ENCODE measurements at regions not wholly inside any gene's neighbourhood (a gene's known extent, or its start where the extent isn't known, plus 50 kb on each side); places are given as distances from the start of the nearest gene placed in this dataset.
A peak's percentile ranks its signal among the peaks of the same experiment; 100 is the strongest.

- H3K36me3 ChIP-seq (ENCODE audit: control insufficient read depth in 2 of 3, insufficient read depth in 3 of 3, low read length in 3 of 3) = no peaks in the 10 kb centered on the region
- no peak overlapping the region for H3K4me3 ChIP-seq (ENCODE audit: low read length in 3 of 3)
- H3K4me1 ChIP-seq (ENCODE audit: control insufficient read depth in 2 of 3, insufficient read depth in 2 of 3, low read depth in 1 of 3, low read length in 3 of 3) = peaks cover 0 to 7% (median 0%) of the 10 kb centered on the region in 3 donors
- H3K27ac ChIP-seq (ENCODE audit: low read depth in 2 of 2, low read length in 2 of 2) = no peak overlapping the region
- no peak overlapping the region for H3K9ac ChIP-seq (ENCODE audit: low read length in 3 of 3)
- no peaks in the 10 kb centered on the region for H3K9me3 ChIP-seq (ENCODE audit: control insufficient read depth in 2 of 3, insufficient read depth in 1 of 3, low read length in 3 of 3)
- FAIRE-seq (no peak), DNase-seq (no peak)
- no peak for TF ChIP-seq CTCF (IDR thresholded peaks at IDR 0.05; ENCODE audit: borderline replicate concordance, extremely low read depth, insufficient read depth)
- intact Hi-C loops (cut with DNase I) = no loop called here
- no peaks in the 10 kb centered on the region for H3K27me3 ChIP-seq (ENCODE audit: control insufficient read depth, insufficient read depth, low read length)
These were observed 157.4 kb upstream of the TMEM260 start for GRCh38 chr14:56422221-56422620.

GRCh38 chr14:56422703-56423213 is 156.8 kb upstream of the TMEM260 start:
- Histone ChIP-seq H3K4me3 (ENCODE audit: low read length in 3 of 3) (no peak overlapping the region), H3K36me3 (ENCODE audit: control insufficient read depth in 2 of 3, insufficient read depth in 3 of 3, low read length in 3 of 3) (no peaks in the 10 kb centered on the region), H3K9me3 (ENCODE audit: control insufficient read depth in 2 of 3, insufficient read depth in 1 of 3, low read length in 3 of 3) (no peaks in the 10 kb centered on the region), H3K27ac (ENCODE audit: low read depth in 2 of 2, low read length in 2 of 2) (no peak overlapping the region), H3K4me1 (ENCODE audit: control insufficient read depth in 2 of 3, insufficient read depth in 2 of 3, low read depth in 1 of 3, low read length in 3 of 3) (peaks cover 0 to 7% (median 0%) of the 10 kb centered on the region in 3 donors), H3K9ac (ENCODE audit: low read length in 3 of 3) (no peak overlapping the region), H3K27me3 (ENCODE audit: control insufficient read depth, insufficient read depth, low read length) (no peaks in the 10 kb centered on the region)
- peak in 4 of 5 donors; percentile 48 to 89 (median 70) for DNase-seq
- peak; percentile 57 for TF ChIP-seq CTCF (IDR thresholded peaks at IDR 0.05; ENCODE audit: borderline replicate concordance, extremely low read depth, insufficient read depth)
- intact Hi-C loops (cut with DNase I) = no loop called here
- peak; percentile 3 for FAIRE-seq

GRCh38 chr14:56423544-56423943 is 156.1 kb upstream of the TMEM260 start:
- H3K4me1 ChIP-seq (ENCODE audit: control insufficient read depth in 2 of 3, insufficient read depth in 2 of 3, low read depth in 1 of 3, low read length in 3 of 3) = peaks cover 0 to 7% (median 0%) of the 10 kb centered on the region in 3 donors
- DNase-seq = peak in 2 of 5 donors; percentile 13 to 29
- no peak overlapping the region for H3K4me3 ChIP-seq (ENCODE audit: low read length in 3 of 3)

More at GRCh38 chr14:56423544-56423943, 156.1 kb upstream of the TMEM260 start:
- no peak for TF ChIP-seq CTCF (IDR thresholded peaks at IDR 0.05; ENCODE audit: borderline replicate concordance, extremely low read depth, insufficient read depth)
- Histone ChIP-seq H3K9ac (ENCODE audit: low read length in 3 of 3) (no peak overlapping the region), H3K36me3 (ENCODE audit: control insufficient read depth in 2 of 3, insufficient read depth in 3 of 3, low read length in 3 of 3) (no peaks in the 10 kb centered on the region), H3K9me3 (ENCODE audit: control insufficient read depth in 2 of 3, insufficient read depth in 1 of 3, low read length in 3 of 3) (no peaks in the 10 kb centered on the region), H3K27me3 (ENCODE audit: control insufficient read depth, insufficient read depth, low read length) (no peaks in the 10 kb centered on the region), H3K27ac (ENCODE audit: low read depth in 2 of 2, low read length in 2 of 2) (no peak overlapping the region)
- no peak for FAIRE-seq
- intact Hi-C loops (cut with DNase I) = no loop called here
